Muscle of arm (tissue), 1 donor: ENCODE measurements at regions not wholly inside any gene's neighbourhood (a gene's known extent, or its start where the extent isn't known, plus 50 kb on each side); places are given as distances from the start of the nearest gene placed in this dataset.
"Not testable (repeated sequence)": the region's sequence is repeated elsewhere in the genome, so short reads cannot be mapped to it uniquely, and the experiment has no call there.

Experiments used
- DNase-seq: peaks from one replicate; pipeline ENCODE4 v3.0.0-alpha.2; 2013

DNA sequence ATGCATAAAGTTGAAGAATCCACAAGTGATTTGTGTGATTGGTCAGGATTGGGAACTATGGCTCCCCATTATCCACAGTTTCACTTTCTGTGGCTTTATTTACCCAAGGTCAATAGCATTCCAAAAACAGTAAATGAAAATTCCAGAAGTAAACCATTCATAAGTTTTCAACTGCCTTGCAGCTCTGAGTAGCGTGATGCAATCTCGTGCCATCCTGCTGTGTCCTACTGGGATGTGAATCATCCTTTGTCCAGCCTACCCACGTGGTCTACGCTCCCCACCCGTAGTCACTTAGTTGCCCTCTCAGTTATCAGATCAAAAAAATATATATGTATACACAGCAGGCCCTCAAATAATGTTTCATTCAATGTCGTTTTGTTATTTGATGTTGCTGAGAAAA is 89.0 kb upstream of the DLGAP1 start:
- DNase-seq: no peak

- no peak for DNase-seq
Measured at GRCh38 chr18:4543711-4544110, 88.6 kb upstream of the DLGAP1 start.

GRCh38 chr18:4541588-4541987 is 86.5 kb upstream of the DLGAP1 start:
- no peak for DNase-seq

DNA sequence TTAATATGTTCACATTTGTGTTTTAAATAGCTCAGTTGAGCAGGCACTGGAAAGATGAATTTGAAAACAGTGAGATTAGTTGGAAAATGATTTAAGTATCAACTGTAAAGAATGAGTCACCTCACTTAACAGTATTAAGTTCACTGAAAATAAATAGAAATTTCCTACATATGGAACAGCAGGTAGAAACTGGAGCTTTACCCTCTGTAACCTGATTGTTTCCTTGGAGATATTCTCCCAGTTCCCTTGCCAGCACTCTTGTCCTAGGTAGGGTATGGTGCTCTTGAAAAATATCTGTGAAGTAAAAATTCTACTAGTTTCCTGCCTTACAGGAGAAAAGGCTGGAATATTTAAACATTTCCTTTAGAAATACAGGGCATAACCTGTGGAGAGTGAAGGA is 81.3 kb upstream of the DLGAP1 start:
- DNase-seq: no peak

- DNase-seq: no peak
Measured at GRCh38 chr18:4528405-4528804, 73.3 kb upstream of the DLGAP1 start.

GRCh38 chr18:4527826-4528225 is 72.7 kb upstream of the DLGAP1 start:
- DNase-seq: not testable (repeated sequence)

DNA sequence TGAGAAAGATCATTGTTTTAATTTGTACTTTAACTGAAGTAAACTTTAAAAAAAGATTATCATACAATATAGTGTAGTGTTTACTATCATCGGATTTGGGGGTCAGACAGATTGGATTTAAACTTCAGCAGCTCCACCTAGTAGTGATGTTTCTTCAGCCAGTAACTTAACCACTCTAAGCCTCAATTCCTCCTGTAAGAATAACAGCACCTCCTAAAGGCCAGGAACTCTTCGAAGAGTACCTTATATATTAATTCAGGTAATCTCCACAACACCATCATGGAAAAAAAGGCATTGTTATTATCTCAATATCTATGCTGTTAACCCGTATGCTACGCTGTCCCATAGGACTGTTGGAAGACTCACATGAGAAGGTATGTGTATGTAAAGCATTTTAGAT is 69.0 kb upstream of the DLGAP1 start:
- DNase-seq: no peak

DNA sequence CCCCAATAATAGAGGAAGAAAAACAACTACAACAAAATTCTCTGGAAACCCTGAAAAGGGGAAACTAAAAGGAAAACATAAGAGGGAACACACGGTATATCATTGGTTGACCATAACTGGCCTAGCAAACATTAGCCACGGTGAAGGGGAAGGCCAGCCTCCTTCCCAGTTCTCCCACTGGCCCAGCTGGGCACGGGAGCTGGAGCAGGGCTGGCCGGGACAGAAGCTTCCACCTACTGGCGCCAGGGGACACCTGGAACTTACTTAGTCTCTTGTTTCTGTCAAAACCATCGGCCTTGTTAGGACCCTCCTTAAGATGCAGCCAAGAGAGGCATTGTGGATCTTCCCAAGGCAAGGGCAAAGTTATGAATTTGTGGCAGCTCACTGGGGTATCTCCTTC is 56.1 kb upstream of the DLGAP1 start:
- no peak for DNase-seq

- DNase-seq: no peak
Measured at GRCh38 chr18:4510711-4511110, 55.6 kb upstream of the DLGAP1 start.

- DNase-seq: no peak
Measured at GRCh38 chr18:4510160-4510559, 55.1 kb upstream of the DLGAP1 start.
